ENCODE measurements at regions not wholly inside any gene's neighbourhood (a gene's known extent, or its start where the extent isn't known, plus 50 kb on each side); places are given as distances from the start of the nearest gene placed in this dataset.

DNA sequence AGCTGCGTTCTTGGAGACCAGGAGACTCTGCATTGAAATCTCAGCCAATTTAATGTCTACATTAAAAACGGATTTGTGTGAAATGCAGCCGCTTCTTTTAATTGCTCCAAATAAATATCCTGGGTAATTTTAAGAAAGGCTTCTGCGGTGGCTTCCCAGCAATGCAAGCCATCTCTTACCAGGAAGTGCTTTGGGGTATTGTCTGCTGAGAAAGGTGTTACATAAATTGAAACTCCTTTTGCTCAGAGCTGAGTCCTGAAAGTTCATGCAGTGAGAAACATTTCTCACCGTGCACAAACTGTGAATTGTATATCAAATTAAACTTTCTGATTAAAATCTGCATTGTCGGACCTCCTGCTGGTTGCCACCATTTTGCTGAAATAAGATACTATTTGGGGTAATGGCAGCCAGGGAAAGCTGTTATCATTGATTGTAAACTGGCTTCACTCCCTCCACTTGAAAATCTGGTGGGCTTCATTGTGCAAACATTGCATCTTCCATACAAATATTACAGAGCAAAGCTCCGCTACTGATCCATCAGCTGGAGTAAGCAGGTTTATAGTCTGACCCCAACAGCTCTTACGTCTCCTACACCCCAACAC, 59.5 kb downstream of the ZIC5 start:
- Histone ChIP-seq H3K27ac (no peak overlapping the region), H3K27me3 (no peaks in the 10 kb centered on the region), H3K36me3 (no peaks in the 10 kb centered on the region), H3K4me3 (no peak overlapping the region), H3K4me1 (no peaks in the 10 kb centered on the region), H3K9me3 (no peaks in the 10 kb centered on the region)
- TF ChIP-seq, protein P1, sequence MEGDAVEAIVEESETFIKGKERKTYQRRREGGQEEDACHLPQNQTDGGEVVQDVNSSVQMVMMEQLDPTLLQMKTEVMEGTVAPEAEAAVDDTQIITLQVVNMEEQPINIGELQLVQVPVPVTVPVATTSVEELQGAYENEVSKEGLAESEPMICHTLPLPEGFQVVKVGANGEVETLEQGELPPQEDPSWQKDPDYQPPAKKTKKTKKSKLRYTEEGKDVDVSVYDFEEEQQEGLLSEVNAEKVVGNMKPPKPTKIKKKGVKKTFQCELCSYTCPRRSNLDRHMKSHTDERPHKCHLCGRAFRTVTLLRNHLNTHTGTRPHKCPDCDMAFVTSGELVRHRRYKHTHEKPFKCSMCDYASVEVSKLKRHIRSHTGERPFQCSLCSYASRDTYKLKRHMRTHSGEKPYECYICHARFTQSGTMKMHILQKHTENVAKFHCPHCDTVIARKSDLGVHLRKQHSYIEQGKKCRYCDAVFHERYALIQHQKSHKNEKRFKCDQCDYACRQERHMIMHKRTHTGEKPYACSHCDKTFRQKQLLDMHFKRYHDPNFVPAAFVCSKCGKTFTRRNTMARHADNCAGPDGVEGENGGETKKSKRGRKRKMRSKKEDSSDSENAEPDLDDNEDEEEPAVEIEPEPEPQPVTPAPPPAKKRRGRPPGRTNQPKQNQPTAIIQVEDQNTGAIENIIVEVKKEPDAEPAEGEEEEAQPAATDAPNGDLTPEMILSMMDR (IDR thresholded peaks at IDR 0.05): no peak
- DNase-seq (ENCODE audit: low spot score in 2 of 2): no peak
- intact Hi-C loops (cut with DNase I): no loop called here

DNA sequence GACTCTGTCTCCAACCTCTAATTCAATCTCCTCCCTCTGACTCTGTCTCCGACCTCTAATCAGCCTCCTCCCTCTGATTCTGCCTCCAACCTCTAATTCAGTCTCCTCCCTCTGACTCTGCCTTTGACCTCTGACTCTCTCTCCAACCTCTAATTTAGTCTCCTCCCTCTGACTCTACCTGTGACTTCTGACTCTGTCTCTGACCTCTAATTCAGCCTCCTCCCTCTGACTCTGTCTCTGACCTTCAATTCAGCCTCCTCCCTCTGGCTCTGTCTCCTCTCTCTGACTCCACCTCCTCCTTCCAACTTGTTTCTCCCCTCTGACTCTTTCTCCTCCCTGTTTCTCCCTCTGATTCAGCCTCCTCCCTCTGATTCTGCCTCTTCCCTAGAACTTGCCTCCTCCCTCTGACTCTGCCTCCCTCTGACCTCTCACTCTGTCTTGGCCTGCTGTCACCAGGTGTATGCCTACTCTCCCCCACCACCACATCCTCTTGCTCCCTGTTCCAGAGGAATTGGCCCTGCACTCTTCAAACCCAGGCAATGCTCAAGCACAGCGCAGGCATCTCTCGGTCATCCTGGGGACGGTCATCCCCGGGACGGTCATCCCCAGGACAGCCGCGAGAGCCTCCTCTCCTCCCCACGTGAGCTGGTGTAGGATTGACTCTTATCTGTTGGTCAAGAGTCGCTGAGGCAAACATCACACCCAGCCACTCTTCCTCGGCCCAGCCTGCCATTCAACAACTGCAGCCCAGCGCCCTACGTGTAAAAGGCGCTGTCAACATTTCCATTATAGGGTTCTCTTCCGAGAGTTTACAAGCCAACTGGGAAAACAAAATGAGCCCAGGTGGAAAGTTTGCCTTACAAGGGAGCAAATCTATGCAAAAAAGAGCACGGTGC, 60.2 kb downstream of the ZIC5 start:
- no peaks in the 10 kb centered on the region for H3K9me3 ChIP-seq
- no peak overlapping the region for H3K27ac ChIP-seq
- TF ChIP-seq, protein P1 (IDR thresholded peaks at IDR 0.05): no peak
- no peak overlapping the region for H3K4me3 ChIP-seq
- DNase-seq (ENCODE audit: low spot score in 2 of 2): no peak
- no peaks in the 10 kb centered on the region for H3K4me1 ChIP-seq
- H3K27me3 ChIP-seq: no peaks in the 10 kb centered on the region
- no peaks in the 10 kb centered on the region for H3K36me3 ChIP-seq
- intact Hi-C loops (cut with DNase I): no loop called here

DNA sequence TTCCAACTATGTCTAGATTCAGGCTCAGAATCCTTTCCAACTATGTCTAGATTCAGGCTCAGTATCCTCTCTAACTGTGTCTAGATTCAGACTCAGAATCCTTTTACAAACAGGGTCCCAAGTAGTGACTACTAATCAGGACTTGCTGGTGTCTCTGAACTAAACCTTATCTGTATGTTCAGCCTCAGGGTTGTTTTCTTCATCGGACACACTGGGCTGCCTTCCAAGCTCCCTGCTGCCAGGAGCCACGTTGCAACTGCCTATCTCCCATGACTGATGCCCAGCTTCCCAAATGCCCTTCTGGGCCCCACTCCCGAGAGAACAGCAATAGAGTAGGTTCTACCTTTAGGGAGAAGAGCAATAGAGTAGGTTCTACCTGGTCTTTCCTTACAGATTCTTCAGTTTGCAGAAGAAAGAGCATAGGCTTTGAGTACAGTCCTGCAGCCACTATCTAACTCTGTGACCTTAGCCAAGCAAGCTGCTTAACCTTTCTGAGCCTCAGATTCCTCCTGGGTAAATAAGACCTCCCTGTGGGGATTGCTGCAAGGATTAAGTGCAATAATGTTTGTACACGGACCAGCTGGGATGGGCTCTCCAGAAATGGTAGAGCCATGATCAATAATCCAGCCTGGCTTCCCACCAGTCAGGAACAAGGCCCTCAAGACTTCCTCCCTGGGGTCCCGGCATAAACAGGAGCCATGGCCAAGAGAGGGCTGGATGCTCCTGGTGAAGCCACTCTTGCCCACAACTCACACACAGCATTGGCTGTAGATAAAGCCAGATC, 61.5 kb downstream of the ZIC5 start:
- Histone ChIP-seq H3K36me3 (no peaks in the 10 kb centered on the region), H3K4me1 (no peaks in the 10 kb centered on the region), H3K27ac (no peak overlapping the region), H3K4me3 (no peak overlapping the region), H3K9me3 (no peaks in the 10 kb centered on the region), H3K27me3 (no peaks in the 10 kb centered on the region)
- TF ChIP-seq, protein P1 (IDR thresholded peaks at IDR 0.05): no peak
- no peak for DNase-seq (ENCODE audit: low spot score in 2 of 2)
- intact Hi-C loops (cut with DNase I): no loop called here

DNA sequence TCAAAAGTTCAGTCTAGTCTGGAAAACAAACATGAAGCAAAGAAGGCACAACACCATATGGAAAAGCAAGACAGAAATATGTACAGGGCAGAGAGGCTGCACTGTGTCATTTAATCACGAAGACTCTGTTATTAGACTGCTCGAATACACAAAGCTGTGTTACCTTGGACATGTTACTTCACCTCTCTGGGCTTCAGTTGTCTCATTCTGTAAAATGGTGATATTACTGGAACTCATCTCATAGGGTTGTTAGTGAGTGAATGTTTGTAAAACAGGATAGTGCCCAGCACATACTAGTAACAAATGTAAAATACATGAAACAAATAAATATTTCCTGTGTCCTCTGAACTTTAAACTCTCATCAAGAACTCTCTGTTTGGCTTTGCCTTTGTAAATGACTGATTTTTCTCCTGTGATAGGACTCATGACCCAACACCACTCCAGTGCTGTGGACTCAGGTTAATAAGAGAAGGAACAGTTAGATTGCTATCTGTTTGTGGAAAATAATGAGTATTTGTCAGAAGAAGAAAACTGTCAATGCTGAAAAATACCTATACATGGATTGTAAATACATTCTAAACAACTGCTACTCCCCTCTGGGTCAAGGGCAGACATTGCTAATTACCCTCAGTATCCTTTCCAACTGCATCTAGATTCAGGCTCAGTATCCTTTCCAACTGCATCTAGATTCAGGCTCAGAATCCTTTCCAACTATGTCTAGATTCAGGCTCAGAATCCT, 62.3 kb downstream of the ZIC5 start:
- Histone ChIP-seq H3K4me3 (no peak overlapping the region), H3K36me3 (no peaks in the 10 kb centered on the region), H3K27me3 (no peaks in the 10 kb centered on the region), H3K4me1 (no peaks in the 10 kb centered on the region), H3K27ac (no peak overlapping the region), H3K9me3 (no peaks in the 10 kb centered on the region)
- TF ChIP-seq, protein P1 (IDR thresholded peaks at IDR 0.05): no peak
- intact Hi-C loops (cut with DNase I): no loop called here
- no peak for DNase-seq (ENCODE audit: low spot score in 2 of 2)

DNA sequence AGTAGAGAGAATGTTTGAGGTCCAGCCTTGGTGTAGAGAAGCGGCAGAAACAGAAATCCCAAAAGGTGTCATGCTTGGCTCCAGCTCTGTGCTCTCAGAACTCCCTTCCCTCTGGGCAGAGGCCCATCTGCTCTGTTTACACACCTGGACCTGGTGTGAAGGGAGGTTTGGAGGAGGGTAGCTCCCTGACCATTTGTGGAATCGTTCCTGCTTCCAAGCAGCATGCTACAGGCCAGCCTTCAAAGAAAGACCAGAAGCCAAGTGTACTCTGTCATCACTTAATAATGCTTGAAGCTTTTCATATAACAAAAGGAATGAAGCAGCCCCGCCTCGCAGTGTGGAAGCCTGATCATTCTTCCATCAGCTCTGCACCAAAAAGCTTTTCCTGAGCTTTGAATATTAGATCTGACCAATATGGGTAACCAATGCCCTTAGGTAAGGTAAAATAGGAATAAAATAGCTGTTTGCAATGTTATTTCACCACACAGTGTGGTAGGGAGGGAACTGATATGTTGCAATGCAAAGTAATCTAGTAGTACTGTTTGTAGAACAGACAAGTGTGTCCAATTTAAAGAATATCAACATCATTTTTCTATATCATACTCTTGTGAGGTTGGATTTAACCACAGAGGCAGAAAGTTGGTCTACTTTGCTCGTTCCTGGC, 63.3 kb downstream of the ZIC5 start:
- DNase-seq (ENCODE audit: low spot score in 2 of 2): no peak
- no peaks in the 10 kb centered on the region for H3K27me3 ChIP-seq
- no peaks in the 10 kb centered on the region for H3K36me3 ChIP-seq
- intact Hi-C loops (cut with DNase I): no loop called here
- TF ChIP-seq, protein P1 (IDR thresholded peaks at IDR 0.05): no peak
- H3K4me3 ChIP-seq: no peak overlapping the region
- no peak overlapping the region for H3K27ac ChIP-seq
- no peaks in the 10 kb centered on the region for H3K4me1 ChIP-seq
- H3K9me3 ChIP-seq: no peaks in the 10 kb centered on the region
